ENCODE measurements at regions not wholly inside any gene's neighbourhood (a gene's known extent, or its start where the extent isn't known, plus 50 kb on each side); places are given as distances from the start of the nearest gene placed in this dataset.

- Histone ChIP-seq H3K36me3 (ENCODE audit: insufficient read depth) (no peaks in the 10 kb centered on the region), H4K20me1 (replicated peaks; ENCODE audit: insufficient read depth) (no peaks in the 10 kb centered on the region), H3K4me2 (no peak overlapping the region), H3K27ac (ENCODE audit: low read depth) (no peak overlapping the region), H3K4me1 (ENCODE audit: insufficient read depth) (peaks cover 5% of the 10 kb centered on the region; the same call in 1 of the 2 replicates), H3K27me3 (ENCODE audit: insufficient read depth) (no peaks in the 10 kb centered on the region), H3F3A (replicated peaks; ENCODE audit: low read depth) (no peaks in the 10 kb centered on the region), H3K9me2 (ENCODE audit: insufficient read depth) (peaks cover 5% of the 10 kb centered on the region; the same call in 1 of the 2 replicates), H2AFZ (no peak overlapping the region), H3K4me3 (no peak overlapping the region), H3K79me2 (replicated peaks; ENCODE audit: insufficient read depth) (no peaks in the 10 kb centered on the region)
- Mint-ChIP-seq H3K27me3 (ENCODE audit: insufficient read depth, low read depth, poor library complexity) (no peaks in the 10 kb centered on the region), H3K36me3 (ENCODE audit: low read depth) (no peaks in the 10 kb centered on the region), H3K4me1 (peaks cover 17% of the 10 kb centered on the region), H3K27ac (no peak overlapping the region), H3K4me3 (no peak overlapping the region), H3K9me3 (peaks cover 4% of the 10 kb centered on the region; the same call in 2 of the 3 replicates)
- no peak for DNase-seq (ENCODE audit: low spot score)
- TF ChIP-seq EZH2 (IDR thresholded peaks at IDR 0.05; ENCODE audit: low read depth, unreplicated experiment) (no peak), EZH2phosphoT487 (IDR thresholded peaks at IDR 0.05; ENCODE audit: unreplicated experiment) (no peak), REST (IDR thresholded peaks at IDR 0.05; ENCODE audit: unreplicated experiment) (no peak), NANOG (IDR thresholded peaks at IDR 0.05; ENCODE audit: borderline replicate concordance) (no peak), JUNB (IDR thresholded peaks at IDR 0.05; ENCODE audit: unreplicated experiment) (no peak)
- TF ChIP-seq, protein P1, sequence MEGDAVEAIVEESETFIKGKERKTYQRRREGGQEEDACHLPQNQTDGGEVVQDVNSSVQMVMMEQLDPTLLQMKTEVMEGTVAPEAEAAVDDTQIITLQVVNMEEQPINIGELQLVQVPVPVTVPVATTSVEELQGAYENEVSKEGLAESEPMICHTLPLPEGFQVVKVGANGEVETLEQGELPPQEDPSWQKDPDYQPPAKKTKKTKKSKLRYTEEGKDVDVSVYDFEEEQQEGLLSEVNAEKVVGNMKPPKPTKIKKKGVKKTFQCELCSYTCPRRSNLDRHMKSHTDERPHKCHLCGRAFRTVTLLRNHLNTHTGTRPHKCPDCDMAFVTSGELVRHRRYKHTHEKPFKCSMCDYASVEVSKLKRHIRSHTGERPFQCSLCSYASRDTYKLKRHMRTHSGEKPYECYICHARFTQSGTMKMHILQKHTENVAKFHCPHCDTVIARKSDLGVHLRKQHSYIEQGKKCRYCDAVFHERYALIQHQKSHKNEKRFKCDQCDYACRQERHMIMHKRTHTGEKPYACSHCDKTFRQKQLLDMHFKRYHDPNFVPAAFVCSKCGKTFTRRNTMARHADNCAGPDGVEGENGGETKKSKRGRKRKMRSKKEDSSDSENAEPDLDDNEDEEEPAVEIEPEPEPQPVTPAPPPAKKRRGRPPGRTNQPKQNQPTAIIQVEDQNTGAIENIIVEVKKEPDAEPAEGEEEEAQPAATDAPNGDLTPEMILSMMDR (conservative IDR thresholded peaks at IDR 0.05; ENCODE audit: low read depth in 2 of 2) = no peak
- ATAC-seq = no peak
Observed at GRCh38 chr20:54379893-54380584, 95.4 kb upstream of the DOK5 start.

DNA sequence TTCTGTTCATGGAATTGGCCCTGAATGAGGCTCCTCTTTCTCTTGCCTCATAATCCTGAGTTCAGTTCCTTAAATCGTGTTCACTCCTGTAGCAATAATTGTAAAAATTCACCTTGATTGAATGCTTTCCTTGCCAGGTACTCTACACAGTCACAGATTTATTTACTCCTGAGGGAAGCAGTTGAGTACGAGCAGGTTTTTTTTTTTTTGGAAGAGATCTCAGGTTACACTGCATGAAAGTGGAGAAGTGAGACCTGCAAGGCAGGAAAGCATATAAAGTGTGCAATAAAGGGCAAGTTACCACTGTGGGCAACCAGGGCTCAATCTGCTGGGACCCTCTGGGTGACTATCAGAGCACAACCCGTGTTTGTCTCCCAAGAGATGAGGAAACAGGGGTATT is 93.0 kb upstream of the DOK5 start:
- Mint-ChIP-seq H3K27me3 (ENCODE audit: insufficient read depth, low read depth, poor library complexity) (peaks cover 6% of the 10 kb centered on the region), H3K9me3 (peaks cover 2% of the 10 kb centered on the region; the same call in 1 of the 3 replicates), H3K27ac (peak overlapping the region; percentile 43; the same call in 1 of the 2 replicates), H3K4me3 (no peak overlapping the region; the same call in 2 of the 3 replicates), H3K4me1 (peaks cover 17% of the 10 kb centered on the region), H3K36me3 (ENCODE audit: low read depth) (no peaks in the 10 kb centered on the region)
- Histone ChIP-seq H3K27me3 (ENCODE audit: insufficient read depth) (no peaks in the 10 kb centered on the region), H3K4me1 (ENCODE audit: insufficient read depth) (peaks cover 5% of the 10 kb centered on the region; the same call in 1 of the 2 replicates), H3F3A (replicated peaks; ENCODE audit: low read depth) (no peaks in the 10 kb centered on the region), H3K4me3 (no peak overlapping the region), H3K4me2 (peak overlapping the region; percentile 8; the same call in 1 of the 2 replicates), H2AFZ (peak overlapping the region; percentile 77; the same call in 1 of the 2 replicates), H3K27ac (ENCODE audit: low read depth) (no peak overlapping the region), H3K79me2 (replicated peaks; ENCODE audit: insufficient read depth) (no peaks in the 10 kb centered on the region), H4K20me1 (replicated peaks; ENCODE audit: insufficient read depth) (no peaks in the 10 kb centered on the region), H3K36me3 (ENCODE audit: insufficient read depth) (no peaks in the 10 kb centered on the region), H3K9me2 (ENCODE audit: insufficient read depth) (peaks cover 5% of the 10 kb centered on the region; the same call in 1 of the 2 replicates)
- ATAC-seq (peak; percentile 74), DNase-seq (ENCODE audit: low spot score) (peak; percentile 20)
- TF ChIP-seq EZH2 (IDR thresholded peaks at IDR 0.05; ENCODE audit: low read depth, unreplicated experiment) (no peak), ZNF114 (CRISPR knock-in tag; IDR thresholded peaks at IDR 0.05) (no peak), CREB1 (CRISPR knock-in tag; IDR thresholded peaks at IDR 0.05; ENCODE audit: low read depth) (no peak), JUNB (IDR thresholded peaks at IDR 0.05; ENCODE audit: unreplicated experiment) (no peak), POLR2AphosphoS5 (IDR thresholded peaks at IDR 0.05; ENCODE audit: low read depth) (no peak)
- TF ChIP-seq, protein P2, sequence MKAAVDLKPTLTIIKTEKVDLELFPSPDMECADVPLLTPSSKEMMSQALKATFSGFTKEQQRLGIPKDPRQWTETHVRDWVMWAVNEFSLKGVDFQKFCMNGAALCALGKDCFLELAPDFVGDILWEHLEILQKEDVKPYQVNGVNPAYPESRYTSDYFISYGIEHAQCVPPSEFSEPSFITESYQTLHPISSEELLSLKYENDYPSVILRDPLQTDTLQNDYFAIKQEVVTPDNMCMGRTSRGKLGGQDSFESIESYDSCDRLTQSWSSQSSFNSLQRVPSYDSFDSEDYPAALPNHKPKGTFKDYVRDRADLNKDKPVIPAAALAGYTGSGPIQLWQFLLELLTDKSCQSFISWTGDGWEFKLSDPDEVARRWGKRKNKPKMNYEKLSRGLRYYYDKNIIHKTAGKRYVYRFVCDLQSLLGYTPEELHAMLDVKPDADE (IDR thresholded peaks at IDR 0.05) = no peak
- TF ChIP-seq, protein P1 (conservative IDR thresholded peaks at IDR 0.05; ENCODE audit: low read depth in 2 of 2) = no peak

All from GM23338 (cell line).